ENCODE measurements at regions not wholly inside any gene's neighbourhood (a gene's known extent, or its start where the extent isn't known, plus 50 kb on each side); places are given as distances from the start of the nearest gene placed in this dataset.
"Not testable (repeated sequence)": the region's sequence is repeated elsewhere in the genome, so short reads cannot be mapped to it uniquely, and the experiment has no call there.

DNA sequence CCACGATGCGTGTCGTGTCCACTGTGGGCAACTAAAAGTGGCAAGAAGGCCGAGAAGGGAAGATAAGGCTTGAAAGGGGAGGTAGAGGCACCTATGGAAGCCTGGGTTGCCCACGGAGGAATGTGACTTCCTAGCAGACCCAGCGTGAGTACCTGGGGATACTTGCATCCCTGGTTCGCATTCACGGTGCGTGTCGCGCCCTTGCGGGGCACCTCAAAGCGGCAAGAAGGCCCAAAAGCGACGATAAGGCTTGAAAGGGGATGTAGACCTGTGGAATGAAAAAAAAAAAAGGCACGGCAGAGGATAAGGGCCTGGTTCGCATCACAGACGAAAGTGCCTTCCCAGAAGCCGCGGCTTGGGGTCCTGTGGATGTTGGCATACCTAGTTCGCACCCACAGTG is 282.9 kb downstream of the ALG10 start:
- DNase-seq, result no peak

DNA sequence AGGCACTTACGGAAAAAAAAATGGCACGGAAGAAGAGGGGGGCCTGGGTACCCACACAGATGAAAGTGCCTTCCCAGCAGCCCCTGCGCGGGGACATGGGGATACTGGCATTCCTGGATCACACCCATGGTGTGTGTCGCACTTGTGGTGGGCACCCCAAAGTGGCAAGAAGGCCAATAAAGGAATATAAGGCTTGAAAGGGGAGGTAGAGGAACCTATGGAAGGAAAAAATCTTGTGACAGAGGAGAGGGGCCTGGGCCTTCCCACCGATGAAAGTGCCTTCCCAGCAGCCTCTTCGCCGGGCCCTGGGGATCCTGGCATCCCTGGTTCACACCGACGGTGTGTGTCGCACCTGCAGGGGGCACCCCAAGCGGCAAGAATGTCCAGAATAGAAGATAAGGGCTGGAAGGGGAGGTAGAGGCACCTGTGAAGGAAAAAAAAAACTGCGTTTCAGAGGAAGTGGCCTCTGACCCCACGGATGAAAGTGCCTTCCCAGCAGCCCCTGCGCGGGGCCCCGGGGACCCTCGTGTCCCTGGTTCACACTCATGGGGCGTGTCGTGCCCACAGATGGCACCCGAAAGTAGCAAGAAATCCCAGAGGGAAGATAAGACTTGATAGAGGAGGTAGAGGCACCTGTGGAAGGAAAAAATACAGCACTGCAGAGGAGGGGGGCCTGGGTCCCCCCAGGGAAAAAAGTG is 284.0 kb downstream of the ALG10 start:
- no peak for DNase-seq

DNA sequence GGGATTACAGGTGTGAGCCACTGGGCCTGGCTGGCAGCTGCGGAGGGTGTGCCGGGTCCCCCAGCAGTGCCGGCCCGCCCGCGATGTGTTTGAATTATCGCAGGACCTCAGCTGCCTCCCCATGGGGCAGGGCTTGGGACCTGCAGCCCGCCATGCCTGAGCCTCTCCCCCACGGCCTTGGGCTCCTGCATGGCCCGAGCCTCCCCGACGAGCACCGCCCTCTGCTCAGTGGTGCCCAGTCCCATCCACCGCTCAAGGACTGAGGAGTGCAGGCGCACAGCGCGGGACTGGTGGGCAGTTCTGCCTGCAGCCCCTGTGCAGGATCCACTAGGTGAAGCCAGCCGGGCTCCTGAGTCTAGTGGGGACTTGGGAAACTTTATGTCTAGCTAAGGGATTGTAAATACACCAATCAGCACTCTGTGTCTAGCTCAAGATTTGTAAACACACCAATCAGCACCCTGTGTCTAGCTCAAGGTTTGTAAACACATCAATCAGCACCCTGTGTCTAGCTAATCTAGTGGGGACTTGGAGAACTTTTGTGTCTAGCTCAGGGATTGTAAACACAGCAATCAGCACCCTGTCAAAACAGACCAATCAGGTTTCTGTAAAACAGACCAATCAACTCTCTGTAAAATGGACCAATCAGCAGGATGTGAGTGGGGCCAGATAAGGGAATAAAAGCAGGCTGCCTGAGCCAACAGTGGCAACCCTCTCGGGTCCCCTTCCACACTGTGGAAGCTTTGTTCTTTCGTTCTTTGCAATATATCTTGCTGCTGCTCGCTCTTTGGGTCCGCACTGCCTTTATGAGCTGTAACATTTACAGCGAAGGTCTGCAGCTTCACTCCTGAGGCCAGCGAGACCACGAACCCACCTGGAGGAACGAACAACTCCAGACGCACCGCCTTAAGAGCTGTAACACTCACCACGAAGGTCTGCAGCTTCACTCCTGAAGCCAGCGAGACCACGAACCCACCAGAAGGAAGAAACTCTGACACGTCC is 287.8 kb downstream of the ALG10 start:
- not testable (repeated sequence) for DNase-seq

DNA sequence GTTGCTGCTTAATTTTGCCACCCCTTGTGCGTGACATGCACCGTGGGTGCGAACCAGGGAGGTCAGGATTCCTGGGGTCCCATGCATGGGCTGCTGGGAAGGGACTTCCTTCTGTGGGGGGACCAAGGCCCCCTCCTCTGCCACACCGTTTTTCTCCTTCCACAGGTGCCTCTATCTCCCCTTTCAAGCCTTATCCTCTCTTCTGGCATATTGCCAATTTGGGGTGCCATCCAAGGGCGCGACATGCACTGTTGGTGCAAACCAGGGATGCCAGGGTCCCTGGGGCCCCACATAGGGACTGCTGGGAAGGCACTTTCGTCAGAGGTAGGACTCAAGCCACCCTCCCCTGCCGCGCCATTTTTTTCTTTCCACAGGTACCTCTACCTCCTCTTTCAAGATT is 289.0 kb downstream of the ALG10 start:
- DNase-seq, result no peak

DNA sequence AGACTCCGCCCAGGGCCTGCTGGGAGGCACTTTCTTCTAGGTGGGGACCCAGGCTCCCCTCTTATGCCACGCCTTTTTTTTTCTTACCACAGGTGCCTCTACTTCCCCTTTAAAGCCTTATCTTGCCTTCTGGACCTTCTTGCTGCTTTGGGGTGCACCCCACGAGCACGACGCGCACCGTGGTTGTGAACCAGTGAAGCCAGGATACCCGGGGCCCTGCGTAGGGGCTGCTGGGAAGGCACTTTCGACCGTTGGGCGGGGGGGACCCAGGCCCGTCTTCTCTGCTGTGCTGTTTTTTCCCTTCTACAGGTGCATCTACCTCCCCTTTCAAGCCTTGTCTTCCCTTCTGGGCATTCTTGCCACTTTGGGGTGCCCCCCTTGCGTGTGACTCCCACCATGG is 305.4 kb downstream of the ALG10 start:
- DNase-seq, result no peak

DNA sequence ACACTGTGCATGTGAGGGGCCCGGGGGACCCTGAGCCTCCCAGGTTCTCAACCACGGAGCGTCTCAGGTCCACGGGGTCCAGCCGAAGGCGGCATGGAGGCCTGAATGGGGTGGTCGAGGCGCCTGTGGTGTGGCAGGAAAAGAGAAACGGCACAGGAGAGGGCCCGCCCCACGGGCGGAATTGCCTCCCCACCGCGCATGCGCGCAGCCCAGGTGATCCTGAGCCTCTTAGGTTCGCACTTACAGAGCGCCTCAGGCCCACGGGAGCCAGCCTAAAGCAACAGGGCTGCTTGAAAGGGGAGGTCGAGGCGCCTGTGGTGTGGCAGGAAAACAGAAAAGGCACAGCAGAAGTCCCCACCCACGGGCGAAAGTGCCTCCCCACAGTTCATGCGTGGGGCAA is 311.0 kb downstream of the ALG10 start:
- no peak for DNase-seq

DNA sequence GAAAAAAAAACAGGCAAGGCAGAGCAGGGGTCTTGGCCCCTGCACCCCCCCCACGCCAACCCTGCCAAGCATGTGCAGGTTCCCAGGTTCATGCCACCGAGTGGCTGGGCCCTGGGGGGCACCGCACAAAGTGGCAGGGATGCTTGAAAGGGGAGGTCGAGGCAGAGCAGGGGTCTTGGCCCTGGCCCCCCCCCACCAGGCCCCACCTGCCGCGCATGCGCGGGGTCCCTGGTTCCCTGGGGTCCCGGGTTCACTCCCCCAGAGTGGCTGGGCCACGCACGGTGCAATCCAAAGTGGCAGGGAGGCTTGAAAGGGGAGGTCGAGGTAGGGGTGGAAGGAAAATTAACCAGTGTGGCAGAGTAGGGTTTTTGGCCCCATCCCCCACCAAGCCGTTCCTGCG is 312.2 kb downstream of the ALG10 start:
- DNase-seq, result no peak

DNA sequence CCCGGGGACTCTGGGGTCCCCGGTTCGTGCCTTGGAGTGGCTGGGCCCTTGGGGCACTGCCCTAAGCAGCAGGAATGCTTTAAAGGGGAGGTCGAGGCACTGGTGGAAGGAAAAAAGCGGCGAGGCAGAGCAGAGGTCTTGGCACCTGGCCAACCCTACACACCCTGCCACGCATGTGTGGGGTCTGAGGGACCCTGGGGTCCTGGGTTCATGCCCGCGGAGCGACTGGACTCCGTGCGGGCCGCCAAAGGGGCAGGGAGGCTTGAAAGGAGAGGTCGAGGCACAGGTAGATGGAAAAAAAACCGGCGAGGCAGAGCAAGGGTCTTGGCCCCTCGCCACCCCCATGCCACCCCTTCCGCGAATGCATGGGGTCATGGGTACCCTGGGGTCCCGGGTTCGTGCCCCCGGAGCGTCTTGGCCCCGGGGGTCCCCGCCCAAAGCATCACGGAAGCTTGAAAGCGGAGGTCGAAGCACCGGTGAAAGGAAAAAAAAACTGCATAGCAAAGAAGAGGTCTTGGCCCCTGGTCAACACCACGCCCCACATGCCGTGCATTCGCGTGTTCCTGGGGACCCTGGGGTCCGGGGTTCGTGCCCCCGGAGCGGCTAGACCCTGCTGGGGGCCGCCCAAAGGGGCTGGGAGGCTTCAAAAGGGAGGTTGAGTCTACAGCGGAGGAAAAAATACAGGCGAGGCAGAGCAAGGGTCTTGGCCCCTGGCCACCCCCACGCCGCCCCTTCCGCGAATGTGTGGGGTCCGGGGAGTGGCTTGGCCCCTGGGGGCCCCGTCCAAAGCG is 312.9 kb downstream of the ALG10 start:
- DNase-seq, result no peak

DNA sequence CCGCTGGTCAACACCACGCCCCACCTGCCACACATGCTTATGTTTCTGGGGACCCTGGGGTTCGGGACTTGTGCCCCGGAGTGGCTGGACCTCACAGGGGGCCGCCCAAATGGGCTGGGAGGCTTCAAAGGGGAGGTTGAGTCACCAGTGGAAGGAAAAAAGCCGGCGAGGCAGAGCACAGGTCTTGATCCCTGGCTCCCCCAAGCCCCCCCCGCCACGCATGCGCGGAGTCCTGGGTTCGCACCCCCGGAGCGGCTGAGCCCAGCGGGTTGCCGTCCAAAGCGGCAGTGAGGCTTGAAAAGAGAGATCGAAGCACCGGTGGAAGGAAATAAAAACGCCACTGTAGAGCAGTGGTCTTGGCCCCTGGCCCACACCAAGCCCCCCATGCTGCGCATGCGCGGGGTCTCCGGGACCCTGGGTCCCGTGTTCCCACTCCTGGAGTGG is 313.5 kb downstream of the ALG10 start:
- DNase-seq, result no peak

DNA sequence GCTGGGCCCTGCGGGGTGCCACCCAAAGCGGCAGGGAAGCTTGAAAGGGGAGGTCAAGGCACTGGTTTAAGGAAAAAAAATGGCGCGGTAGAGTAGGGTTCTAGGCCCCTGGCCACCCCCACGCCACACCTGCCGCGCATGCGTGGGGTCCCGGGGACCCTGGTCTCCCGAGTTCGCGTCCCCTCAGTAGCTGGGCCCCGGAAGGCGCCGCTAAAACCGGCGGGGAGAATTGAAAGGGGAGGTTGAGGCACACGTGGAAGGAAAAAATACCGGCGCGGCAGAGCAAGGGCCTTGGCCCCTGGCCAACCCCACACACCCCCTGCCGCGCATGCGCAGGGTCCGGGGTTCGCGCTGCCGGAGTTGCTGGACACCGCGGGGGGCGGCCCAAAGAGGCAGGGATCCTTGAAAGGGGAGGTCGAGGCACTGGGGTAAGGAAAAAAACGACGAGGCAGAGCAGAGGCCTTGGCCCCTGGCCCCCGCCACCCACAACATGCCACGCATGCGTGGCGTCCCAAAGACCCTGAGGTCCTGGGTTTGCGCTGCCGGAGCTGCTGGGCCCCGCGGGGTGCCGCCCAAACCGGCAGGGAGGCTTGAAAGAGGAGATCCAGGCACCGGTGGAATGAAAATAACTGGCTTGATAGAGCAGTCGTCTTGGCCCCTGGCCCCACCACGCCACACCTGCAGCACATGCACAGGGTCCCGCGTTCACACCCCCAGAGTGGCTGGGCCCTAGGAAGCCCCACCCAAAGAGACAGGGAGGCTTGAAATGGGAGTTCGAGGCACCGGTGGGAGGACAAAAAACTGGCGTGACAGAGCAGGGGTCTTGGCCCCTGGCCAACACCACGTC is 314.5 kb downstream of the ALG10 start:
- no peak for DNase-seq

DNA sequence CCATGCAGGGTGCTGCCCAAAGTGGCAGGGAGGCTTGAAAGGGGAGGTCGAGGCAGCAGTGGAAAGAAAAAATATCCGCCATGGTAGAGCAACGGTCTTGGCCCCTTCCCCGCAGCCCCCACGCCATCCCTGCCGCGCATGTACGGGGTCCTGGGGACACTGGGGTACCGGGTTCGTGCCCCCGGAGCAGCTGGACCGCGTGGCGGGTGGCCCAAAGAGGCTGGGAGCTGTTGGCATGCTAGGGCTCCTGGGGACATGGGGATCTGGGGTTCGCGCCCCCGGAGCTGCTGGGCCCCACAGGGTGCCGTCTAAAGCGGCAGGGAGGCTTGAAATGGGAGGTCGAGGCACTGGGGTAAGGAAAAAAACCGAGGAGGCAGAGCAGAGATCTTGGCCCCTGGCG is 316.5 kb downstream of the ALG10 start:
- DNase-seq, result no peak

DNA sequence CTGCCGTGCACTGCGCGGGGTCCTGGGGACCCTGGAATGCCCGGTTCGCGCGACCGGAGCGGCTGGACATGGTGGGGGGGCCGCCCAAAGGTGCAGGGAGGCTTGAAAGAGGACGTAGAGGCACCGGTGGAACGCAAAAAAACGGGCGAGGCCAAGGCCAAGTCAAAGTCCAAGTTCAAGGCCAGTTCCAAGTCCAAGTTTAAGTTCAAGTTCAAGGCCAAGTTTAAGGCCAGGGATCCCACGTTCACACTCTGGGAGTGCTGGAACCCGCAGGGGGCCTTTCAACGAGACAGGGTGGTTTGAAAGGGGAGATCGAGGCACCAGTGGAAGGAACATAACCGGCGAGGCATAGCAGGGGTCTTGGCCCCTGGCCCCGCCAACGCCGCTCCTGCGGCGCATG is 317.6 kb downstream of the ALG10 start:
- DNase-seq, result no peak

DNA sequence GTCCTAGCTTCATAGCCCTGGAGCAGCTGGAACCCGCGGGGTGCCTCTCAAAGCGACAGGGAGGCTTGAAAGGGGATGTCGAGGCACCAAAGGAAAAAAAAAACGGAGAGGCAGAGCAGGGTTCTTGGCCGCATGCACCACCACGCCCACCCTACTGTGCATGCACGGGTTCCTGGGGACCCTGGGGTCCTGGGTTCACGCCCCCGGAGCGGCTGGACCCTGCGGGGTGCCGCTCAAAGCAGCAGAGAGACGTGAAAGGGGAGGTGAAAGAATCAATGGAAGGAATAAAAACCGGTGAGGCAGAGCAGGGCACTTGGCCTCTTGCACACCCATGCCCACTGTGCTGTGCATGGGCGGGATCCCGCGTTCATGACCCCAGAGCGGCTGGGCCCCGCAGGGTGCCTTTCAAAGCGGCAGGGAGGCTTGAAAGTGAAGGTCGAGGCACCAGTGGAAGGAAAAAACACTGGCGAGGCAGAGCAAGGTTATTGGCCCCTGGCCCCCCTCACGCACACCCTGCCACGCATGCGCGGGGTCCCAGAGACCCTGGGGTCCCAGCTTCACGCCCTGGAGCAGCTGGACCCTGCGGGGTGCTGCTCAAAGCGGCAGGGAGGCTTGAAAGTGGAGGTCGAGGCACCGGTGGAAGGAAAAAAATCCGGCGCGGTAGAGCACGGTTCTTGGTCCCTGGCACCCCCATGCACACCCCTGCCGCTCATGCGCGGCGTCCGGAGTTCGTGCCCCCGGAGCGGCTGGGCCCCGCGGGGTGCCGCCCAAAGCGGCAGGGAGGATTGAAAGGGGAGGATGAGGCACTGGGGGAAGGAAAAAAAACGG is 318.5 kb downstream of the ALG10 start:
- DNase-seq, result no peak

DNA sequence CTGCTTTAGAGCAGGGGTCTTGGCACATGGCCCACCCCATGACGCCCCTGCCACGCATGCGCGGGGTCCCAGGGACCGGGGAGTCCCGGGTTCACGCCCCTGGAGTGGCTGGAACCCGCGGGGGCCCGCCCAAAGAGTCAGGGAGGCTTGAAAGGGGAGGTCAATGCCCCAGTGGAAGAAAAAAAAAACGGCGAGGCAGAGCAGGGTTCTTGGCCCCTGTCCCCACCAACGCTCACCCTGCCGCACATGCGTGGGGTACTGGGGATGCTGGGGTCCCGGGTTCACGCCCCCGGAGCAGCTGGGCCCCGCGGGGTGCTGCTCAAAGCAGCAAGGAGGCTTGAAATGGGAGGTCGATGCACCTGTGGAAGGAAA is 319.1 kb downstream of the ALG10 start:
- DNase-seq, result no peak

DNA sequence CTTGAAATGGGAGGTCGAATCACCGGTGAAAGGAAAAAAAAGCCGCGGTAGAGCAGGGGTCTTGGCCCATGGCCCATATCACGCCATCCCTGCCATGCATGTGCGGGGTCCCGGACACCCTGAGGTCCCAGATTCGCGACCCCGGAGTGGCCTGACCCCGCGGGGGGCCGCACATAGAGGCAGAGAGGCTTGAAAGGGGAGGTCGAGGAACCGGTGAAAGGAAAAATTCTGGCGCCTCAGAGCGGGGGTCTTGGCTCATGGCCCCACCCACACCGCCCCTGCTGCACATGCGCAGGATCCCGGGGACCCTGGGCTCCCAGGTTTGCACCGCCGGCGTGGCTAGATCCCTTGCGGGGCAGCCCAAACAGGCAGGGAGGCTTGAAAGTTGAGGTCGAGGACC is 319.8 kb downstream of the ALG10 start:
- DNase-seq, result no peak

DNA sequence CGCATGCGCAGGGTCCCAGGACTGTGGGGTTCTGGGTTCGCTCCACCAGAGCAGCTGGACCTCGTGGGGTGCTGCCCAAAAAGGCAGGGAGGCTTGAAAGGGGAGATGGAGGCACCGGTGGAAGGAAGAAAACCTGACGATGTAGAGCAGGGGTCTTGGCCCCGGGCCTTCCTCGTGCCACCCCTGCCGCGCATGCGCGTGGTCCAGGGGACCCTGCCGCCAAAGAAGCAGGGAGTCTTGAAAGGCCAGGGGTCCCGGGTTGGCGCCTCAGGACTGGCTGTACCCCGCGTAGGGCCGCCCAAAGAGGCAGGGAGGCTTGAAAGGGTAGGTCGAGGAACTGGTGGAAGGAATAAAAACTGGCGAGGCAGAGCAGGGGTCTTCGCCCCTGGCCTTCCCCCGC is 321.0 kb downstream of the ALG10 start:
- no peak for DNase-seq

DNA sequence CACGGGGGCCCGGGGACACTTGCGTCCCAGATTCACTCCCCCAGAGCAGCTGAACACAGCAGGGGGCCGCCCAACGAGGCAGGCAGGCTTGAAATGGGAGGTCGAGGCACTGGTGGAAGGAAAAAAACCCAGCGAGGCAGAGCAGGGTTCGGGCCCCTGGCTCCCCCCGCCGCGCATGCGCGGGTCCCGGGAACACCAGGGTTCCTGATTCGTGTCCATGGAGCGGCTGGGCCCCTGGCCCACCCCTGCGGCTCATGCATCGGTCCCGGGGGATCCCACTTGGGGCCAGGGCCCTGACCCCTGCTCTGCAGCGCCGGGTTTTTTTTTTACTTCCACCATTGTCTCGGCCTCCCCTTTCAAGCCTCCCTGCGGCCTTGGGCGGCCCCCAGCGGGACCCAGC is 321.5 kb downstream of the ALG10 start:
- DNase-seq, result no peak

DNA sequence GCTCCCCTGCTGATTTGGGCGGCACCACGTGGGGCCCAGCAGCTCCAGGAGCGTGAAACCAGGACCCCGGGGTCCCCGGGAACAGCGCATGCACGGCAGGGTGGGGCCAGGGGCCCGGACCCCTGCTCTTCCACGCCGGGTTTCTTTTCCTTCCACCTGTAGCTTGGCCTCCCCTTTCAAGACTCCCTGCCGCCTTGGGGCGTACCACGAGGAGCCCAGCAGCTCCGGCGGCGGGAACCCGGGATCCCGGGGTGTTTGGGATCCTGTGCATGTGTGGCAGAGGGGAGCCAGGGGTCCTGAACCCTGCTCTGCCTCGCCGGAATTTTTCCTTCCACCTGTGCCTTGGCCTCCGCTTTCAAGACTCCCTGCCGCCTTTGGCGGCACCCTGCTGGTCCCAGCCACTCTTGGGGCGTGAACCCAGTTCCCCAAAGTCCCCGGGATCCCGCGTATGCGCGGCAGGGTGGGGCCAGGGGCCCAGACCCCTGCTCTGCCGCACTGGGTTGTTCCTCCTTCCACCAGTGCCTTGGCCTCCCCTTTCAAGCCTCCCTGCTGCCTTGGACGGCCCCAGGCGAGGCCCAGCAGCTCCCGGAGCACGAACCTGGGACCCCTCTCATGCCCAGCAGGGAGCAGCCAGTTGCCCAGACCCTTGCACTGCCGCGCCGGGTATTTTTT is 322.7 kb downstream of the ALG10 start:
- DNase-seq, result no peak

DNA sequence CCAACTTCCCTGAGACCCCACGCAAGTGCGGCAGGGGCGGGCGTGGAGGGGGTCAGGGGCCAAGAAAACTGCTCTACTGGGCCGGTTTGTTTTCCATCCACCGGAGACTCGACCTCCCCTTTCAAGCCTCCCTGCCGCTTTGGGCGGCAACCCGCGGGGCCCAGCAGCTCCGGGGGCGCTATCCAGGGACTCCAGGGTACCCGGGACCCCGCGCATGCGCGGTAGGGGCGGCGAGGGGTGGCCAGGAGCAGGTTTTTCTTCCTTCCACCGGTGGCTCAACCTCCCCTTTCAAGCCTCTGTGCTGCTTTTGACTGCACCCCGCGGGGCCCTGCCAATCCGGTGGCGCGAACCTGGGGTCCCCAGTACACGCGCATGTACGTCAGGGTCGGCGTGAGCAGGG is 323.5 kb downstream of the ALG10 start:
- DNase-seq, result no peak

DNA sequence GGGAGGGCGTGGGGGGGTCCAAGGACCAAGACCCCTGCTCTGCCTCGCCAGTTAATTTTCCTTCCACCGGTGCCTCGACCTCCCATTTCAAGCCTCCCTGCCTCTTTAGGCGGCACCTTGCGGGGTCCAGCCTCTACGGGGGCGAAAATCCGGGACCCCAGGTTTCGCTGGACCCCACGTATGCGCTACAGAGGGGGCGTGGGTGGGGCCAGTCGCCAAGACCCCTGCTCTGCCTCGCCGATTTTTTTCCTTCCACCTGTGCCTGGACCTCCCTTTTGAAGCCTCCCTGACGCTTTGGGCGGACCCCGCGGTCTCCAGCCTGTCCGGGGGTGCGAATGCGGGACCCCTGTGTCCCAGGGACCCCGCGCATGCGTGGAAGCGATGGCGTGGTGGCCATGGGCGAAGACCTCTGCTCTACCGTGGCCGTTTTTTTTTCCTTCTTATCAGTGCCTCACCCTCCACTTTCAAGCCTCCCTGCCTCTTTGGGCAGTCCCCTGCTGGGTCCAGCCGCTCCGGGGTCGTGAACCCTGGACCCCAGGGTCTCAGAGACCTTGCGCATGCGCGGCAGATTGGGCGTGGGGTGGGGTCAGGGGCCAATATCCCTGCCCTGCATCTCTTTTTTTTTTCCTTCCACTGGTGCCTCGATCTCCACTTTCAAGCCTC is 324.2 kb downstream of the ALG10 start:
- DNase-seq, result no peak
